Endothelial cell (in vitro differentiated cells): ENCODE measurements at regions not wholly inside any gene's neighbourhood (a gene's known extent, or its start where the extent isn't known, plus 50 kb on each side); places are given as distances from the start of the nearest gene placed in this dataset.

Experiments used
- DNase-seq: peaks from one replicate; pipeline ENCODE4 v3.0.0; 2021; ENCODE audit warnings: low spot score
- H3K27ac Mint-ChIP-seq: one replicate; pipeline ENCODE4 v1.8.0; 2021; ENCODE audit warnings: mixed read lengths, inconsistent platforms; ENCODE audit not compliant: unreplicated experiment
- H3K27me3 Mint-ChIP-seq: one replicate; pipeline ENCODE4 v1.8.0; 2021; ENCODE audit warnings: mild to moderate bottlenecking, moderate library complexity, mixed read lengths, inconsistent platforms; ENCODE audit not compliant: unreplicated experiment
- H3K36me3 Mint-ChIP-seq: one replicate; pipeline ENCODE4 v1.8.0; 2021; ENCODE audit warnings: mild to moderate bottlenecking, low read depth, mixed read lengths, inconsistent platforms; ENCODE audit not compliant: unreplicated experiment
- H3K4me1 Mint-ChIP-seq: one replicate; pipeline ENCODE4 v1.8.0; 2021; ENCODE audit warnings: mild to moderate bottlenecking, mixed read lengths, inconsistent platforms; ENCODE audit not compliant: unreplicated experiment
- H3K4me3 Mint-ChIP-seq: one replicate; pipeline ENCODE4 v1.8.0; 2021; ENCODE audit warnings: mild to moderate bottlenecking, mixed read lengths, inconsistent platforms; ENCODE audit not compliant: unreplicated experiment
- H3K9me3 Mint-ChIP-seq: one replicate; pipeline ENCODE4 v1.8.0; 2021; ENCODE audit warnings: mixed read lengths, inconsistent platforms; ENCODE audit not compliant: unreplicated experiment
- CTCF ChIP-seq: fragments of 200-600 bp; sonication (generic); IDR thresholded peaks from one replicate; pipeline ENCODE4 v1.5.0; 2021; ENCODE audit warnings: antibody characterized with exemption; ENCODE audit not compliant: unreplicated experiment

- no peak for TF ChIP-seq CTCF
- Mint-ChIP-seq H3K27me3 (peaks cover 2% of the 10 kb centered on the region), H3K27ac (peak overlapping the region; percentile 84), H3K36me3 (peaks cover 5% of the 10 kb centered on the region), H3K9me3 (no peaks in the 10 kb centered on the region), H3K4me3 (no peak overlapping the region), H3K4me1 (peaks cover 12% of the 10 kb centered on the region)
- peak; percentile 12 for DNase-seq
Measured at GRCh38 chr5:24073107-24073506, 565.7 kb downstream of the PRDM9 start.

- DNase-seq: no peak
- Mint-ChIP-seq H3K4me1 (peaks cover 2% of the 10 kb centered on the region), H3K36me3 (no peaks in the 10 kb centered on the region), H3K27ac (no peak overlapping the region), H3K27me3 (no peaks in the 10 kb centered on the region), H3K9me3 (no peaks in the 10 kb centered on the region), H3K4me3 (no peak overlapping the region)
- TF ChIP-seq CTCF: no peak
Measured at GRCh38 chr5:24080046-24080445, 564.7 kb downstream of the CDH10 start.

- Mint-ChIP-seq H3K27me3 (no peaks in the 10 kb centered on the region), H3K4me3 (no peak overlapping the region), H3K27ac (no peak overlapping the region), H3K4me1 (no peaks in the 10 kb centered on the region), H3K9me3 (no peaks in the 10 kb centered on the region), H3K36me3 (no peaks in the 10 kb centered on the region)
- TF ChIP-seq CTCF: no peak
- DNase-seq: no peak
Measured at GRCh38 chr5:24094081-24094679, 550.6 kb downstream of the CDH10 start.

- no peak overlapping the region for H3K27ac Mint-ChIP-seq
- no peaks in the 10 kb centered on the region for H3K9me3 Mint-ChIP-seq
Measured at GRCh38 chr5:24102010-24102409, 542.8 kb downstream of the CDH10 start.

More at GRCh38 chr5:24102010-24102409, 542.8 kb downstream of the CDH10 start:
- H3K4me3 Mint-ChIP-seq: no peak overlapping the region
- H3K36me3 Mint-ChIP-seq: no peaks in the 10 kb centered on the region
- no peak for TF ChIP-seq CTCF
- H3K27me3 Mint-ChIP-seq: no peaks in the 10 kb centered on the region
- H3K4me1 Mint-ChIP-seq: peaks cover 4% of the 10 kb centered on the region
- DNase-seq: no peak
